ENCODE measurements at regions not wholly inside any gene's neighbourhood (a gene's known extent, or its start where the extent isn't known, plus 50 kb on each side); places are given as distances from the start of the nearest gene placed in this dataset.

DNA sequence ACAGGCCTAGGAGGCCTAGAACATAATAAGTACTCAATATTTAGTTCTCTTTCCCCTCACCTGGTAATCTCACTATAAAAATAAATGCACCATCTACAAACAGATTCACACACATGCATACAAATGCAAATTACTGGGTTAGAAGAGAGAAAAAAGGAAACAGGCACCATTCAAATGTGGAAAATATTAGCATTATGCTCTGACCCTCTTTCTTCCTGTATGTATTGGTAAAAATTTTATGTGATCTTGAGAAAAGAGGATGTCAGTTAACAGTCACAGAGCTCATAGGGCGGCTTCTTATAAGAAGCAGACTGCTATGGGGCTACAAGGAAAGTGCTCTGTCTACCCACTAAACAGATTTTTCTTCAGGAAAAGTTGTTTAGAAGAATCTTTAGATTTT is 565.4 kb downstream of the LMO4 start:
- no peaks in the 10 kb centered on the region for H3K36me3 ChIP-seq (ENCODE audit: control insufficient read depth in 2 of 3, insufficient read depth in 3 of 3, low read length in 3 of 3)
- POLR2A ChIA-PET: no interaction called here
- no peaks in the 10 kb centered on the region for H3K4me1 Mint-ChIP-seq
- CTCF ChIA-PET: no interaction called here
- H3K4me3 Mint-ChIP-seq: no peak overlapping the region
- H3K9me3 ChIP-seq (ENCODE audit: control insufficient read depth in 2 of 3, low read length in 3 of 3): no peaks in the 10 kb centered on the region
- peaks cover 0 to 4% (median 0%) of the 10 kb centered on the region in 5 donors for H3K27me3 Mint-ChIP-seq
- no peak overlapping the region for H3K27ac Mint-ChIP-seq
- no peak for DNase-seq
- no peak overlapping the region for H3K27ac ChIP-seq (ENCODE audit: low read depth, low read length)
- H3K4me3 ChIP-seq (ENCODE audit: low read length): no peak overlapping the region
- H3K27me3 ChIP-seq (ENCODE audit: control insufficient read depth in 2 of 2, insufficient read depth in 2 of 2, low read length in 2 of 2): no peaks in the 10 kb centered on the region
- no peak for ATAC-seq
- H3K9me3 Mint-ChIP-seq: no peaks in the 10 kb centered on the region
- intact Hi-C loops (cut with micrococcal nuclease): no loop called here
- no peaks in the 10 kb centered on the region for H3K4me1 ChIP-seq (ENCODE audit: control insufficient read depth in 2 of 2, insufficient read depth in 2 of 2, low read length in 2 of 2)
- H3K36me3 Mint-ChIP-seq: no peaks in the 10 kb centered on the region

DNA sequence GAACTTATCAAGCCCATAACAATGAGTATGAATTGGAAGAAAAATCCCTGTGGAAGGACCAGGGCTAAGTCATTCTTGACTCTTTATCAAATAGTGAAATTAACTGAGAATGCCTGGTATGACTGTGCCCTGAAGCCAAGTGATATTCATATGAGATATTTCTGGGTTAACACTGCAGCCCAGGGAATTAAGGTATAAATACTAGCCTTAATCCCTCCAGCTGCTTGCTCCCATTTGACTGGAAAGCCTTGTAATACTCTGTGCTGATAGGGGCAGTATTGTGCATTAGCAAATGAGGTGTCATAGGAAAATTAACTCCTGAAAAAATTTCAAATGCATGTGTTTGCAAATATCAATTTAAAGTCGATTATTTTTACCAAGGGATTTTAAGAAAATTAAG is 568.8 kb downstream of the LMO4 start:
- H3K27ac ChIP-seq (ENCODE audit: low read depth, low read length): no peak overlapping the region
- intact Hi-C loops (cut with micrococcal nuclease): no loop called here
- DNase-seq (no peak), ATAC-seq (no peak)
- H3K4me3 ChIP-seq (ENCODE audit: low read length): no peak overlapping the region
- no peaks in the 10 kb centered on the region for H3K36me3 Mint-ChIP-seq
- ChIA-PET CTCF (no interaction called here), POLR2A (no interaction called here)
- H3K9me3 ChIP-seq (ENCODE audit: control insufficient read depth in 2 of 3, low read length in 3 of 3): no peaks in the 10 kb centered on the region
- no peaks in the 10 kb centered on the region for H3K4me1 Mint-ChIP-seq
- H3K9me3 Mint-ChIP-seq: no peaks in the 10 kb centered on the region
- no peaks in the 10 kb centered on the region for H3K36me3 ChIP-seq (ENCODE audit: control insufficient read depth in 2 of 3, insufficient read depth in 3 of 3, low read length in 3 of 3)
- no peak overlapping the region for H3K4me3 Mint-ChIP-seq
- H3K27me3 Mint-ChIP-seq: peaks cover 0 to 16% (median 9%) of the 10 kb centered on the region in 5 donors
- H3K27ac Mint-ChIP-seq: no peak overlapping the region
- no peaks in the 10 kb centered on the region for H3K27me3 ChIP-seq (ENCODE audit: control insufficient read depth in 2 of 2, insufficient read depth in 2 of 2, low read length in 2 of 2)
- H3K4me1 ChIP-seq (ENCODE audit: control insufficient read depth in 2 of 2, insufficient read depth in 2 of 2, low read length in 2 of 2): no peaks in the 10 kb centered on the region

DNA sequence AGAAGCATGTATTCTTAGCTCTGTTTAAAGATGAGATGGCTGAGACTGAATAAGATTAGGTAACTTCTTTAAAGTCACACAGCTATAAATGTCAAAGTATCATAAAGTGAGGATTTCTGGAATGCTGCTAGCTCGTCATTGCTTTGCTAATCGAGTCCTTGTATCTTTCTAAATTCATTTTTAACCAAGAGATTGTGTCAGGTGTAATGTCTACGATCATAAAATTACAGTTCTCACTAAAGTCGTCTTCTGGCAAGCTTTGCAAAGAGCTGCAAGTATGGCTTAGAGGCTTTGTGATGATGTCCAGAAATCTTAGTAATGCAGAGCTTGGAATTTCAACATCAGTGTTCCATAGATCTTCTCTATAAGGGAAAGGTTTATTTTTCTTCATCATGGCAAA is 569.8 kb downstream of the LMO4 start:
- ChIA-PET CTCF (no interaction called here), POLR2A (no interaction called here)
- intact Hi-C loops (cut with micrococcal nuclease): no loop called here
- Mint-ChIP-seq H3K36me3 (no peaks in the 10 kb centered on the region), H3K27me3 (peaks cover 5 to 16% (median 10%) of the 10 kb centered on the region in 5 donors), H3K4me3 (no peak overlapping the region), H3K27ac (no peak overlapping the region), H3K9me3 (no peaks in the 10 kb centered on the region), H3K4me1 (peaks cover 0 to 7% (median 3%) of the 10 kb centered on the region in 7 donors)
- Histone ChIP-seq H3K27ac (ENCODE audit: low read depth, low read length) (no peak overlapping the region), H3K4me3 (ENCODE audit: low read length) (no peak overlapping the region), H3K9me3 (ENCODE audit: control insufficient read depth in 2 of 3, low read length in 3 of 3) (no peaks in the 10 kb centered on the region), H3K4me1 (ENCODE audit: control insufficient read depth in 2 of 2, insufficient read depth in 2 of 2, low read length in 2 of 2) (no peaks in the 10 kb centered on the region), H3K27me3 (ENCODE audit: control insufficient read depth in 2 of 2, insufficient read depth in 2 of 2, low read length in 2 of 2) (no peaks in the 10 kb centered on the region), H3K36me3 (ENCODE audit: control insufficient read depth in 2 of 3, insufficient read depth in 3 of 3, low read length in 3 of 3) (no peaks in the 10 kb centered on the region)
- DNase-seq (no peak), ATAC-seq (no peak)

DNA sequence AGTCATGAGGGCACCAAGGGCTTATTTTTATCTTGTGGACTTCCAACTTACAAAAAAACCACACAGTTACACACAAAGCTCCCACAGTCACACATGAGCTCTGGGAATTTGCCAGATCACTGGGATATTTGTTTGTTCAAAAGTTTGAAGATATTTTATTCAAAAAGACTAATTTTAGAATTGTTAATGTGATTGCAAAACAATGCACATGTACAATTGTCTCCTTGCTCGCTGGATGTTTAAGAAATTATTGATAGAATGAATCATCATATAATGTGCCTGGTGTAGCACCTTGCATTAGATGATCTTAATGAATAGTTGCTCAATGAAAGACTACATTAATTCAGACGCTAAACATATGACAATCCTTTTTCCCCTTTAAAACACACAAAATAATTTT is 570.3 kb downstream of the LMO4 start:
- Histone ChIP-seq H3K27me3 (ENCODE audit: control insufficient read depth in 2 of 2, insufficient read depth in 2 of 2, low read length in 2 of 2) (no peaks in the 10 kb centered on the region), H3K4me3 (ENCODE audit: low read length) (no peak overlapping the region), H3K36me3 (ENCODE audit: control insufficient read depth in 2 of 3, insufficient read depth in 3 of 3, low read length in 3 of 3) (no peaks in the 10 kb centered on the region), H3K9me3 (ENCODE audit: control insufficient read depth in 2 of 3, low read length in 3 of 3) (no peaks in the 10 kb centered on the region), H3K4me1 (ENCODE audit: control insufficient read depth in 2 of 2, insufficient read depth in 2 of 2, low read length in 2 of 2) (no peaks in the 10 kb centered on the region), H3K27ac (ENCODE audit: low read depth, low read length) (no peak overlapping the region)
- peaks cover 6 to 16% (median 12%) of the 10 kb centered on the region in 5 donors for H3K27me3 Mint-ChIP-seq
- ChIA-PET CTCF (no interaction called here), POLR2A (no interaction called here)
- intact Hi-C loops (cut with micrococcal nuclease): no loop called here
- H3K4me3 Mint-ChIP-seq: no peak overlapping the region
- H3K36me3 Mint-ChIP-seq: no peaks in the 10 kb centered on the region
- ATAC-seq (no peak), DNase-seq (no peak)
- H3K9me3 Mint-ChIP-seq: no peaks in the 10 kb centered on the region
- no peak overlapping the region for H3K27ac Mint-ChIP-seq
- peaks cover 0 to 7% (median 3%) of the 10 kb centered on the region in 7 donors for H3K4me1 Mint-ChIP-seq

DNA sequence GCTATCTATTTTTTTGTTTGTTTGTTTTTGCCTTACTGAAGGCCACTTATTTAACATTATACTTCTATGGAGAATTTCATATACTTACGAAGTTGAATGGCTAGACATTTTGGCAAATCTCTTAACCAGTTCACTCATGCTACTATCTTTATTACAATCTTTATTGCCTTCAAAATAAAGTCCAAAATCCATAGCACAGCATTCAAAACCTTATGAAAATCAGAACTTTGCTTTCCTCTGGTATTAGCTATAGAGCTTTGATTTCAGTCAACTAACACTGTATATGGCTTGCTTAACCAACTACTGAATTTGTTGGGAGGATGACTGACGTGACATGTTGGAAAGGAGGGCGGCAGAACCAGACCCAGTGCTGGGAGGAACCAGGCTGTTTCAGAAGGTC is 571.1 kb downstream of the LMO4 start:
- CTCF ChIA-PET: no interaction called here
- peaks cover 0 to 7% (median 3%) of the 10 kb centered on the region in 7 donors for H3K4me1 Mint-ChIP-seq

DNA sequence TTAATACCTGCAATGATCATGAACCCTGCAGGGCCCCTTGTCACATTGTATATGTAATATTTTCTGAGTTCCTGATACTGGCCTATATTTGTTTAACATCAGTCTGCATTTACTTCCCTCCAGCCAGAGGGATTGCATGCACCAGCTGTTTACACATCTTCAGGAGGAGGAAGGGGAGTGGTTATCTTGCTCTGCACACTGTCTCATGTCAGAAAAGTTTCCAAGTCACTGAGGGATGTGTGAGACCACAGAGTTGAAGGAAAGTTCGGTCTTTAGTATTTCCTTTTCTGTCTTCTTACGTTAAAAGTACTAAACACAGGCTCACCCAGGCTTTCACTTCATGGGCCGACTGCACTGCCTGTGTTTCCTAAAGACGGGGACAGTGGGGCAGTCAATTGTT is 574.1 kb downstream of the LMO4 start:
- H3K36me3 Mint-ChIP-seq: no peaks in the 10 kb centered on the region
- ChIA-PET CTCF (no interaction called here), POLR2A (no interaction called here)
- H3K27ac Mint-ChIP-seq: no peak overlapping the region
- Histone ChIP-seq H3K27me3 (ENCODE audit: control insufficient read depth in 2 of 2, insufficient read depth in 2 of 2, low read length in 2 of 2) (peaks cover 0 to 4% of the 10 kb centered on the region in 2 donors), H3K4me3 (ENCODE audit: low read length) (no peak overlapping the region), H3K4me1 (ENCODE audit: control insufficient read depth in 2 of 2, insufficient read depth in 2 of 2, low read length in 2 of 2) (no peaks in the 10 kb centered on the region), H3K36me3 (ENCODE audit: control insufficient read depth in 2 of 3, insufficient read depth in 3 of 3, low read length in 3 of 3) (no peaks in the 10 kb centered on the region), H3K9me3 (ENCODE audit: control insufficient read depth in 2 of 3, low read length in 3 of 3) (no peaks in the 10 kb centered on the region), H3K27ac (ENCODE audit: low read depth, low read length) (no peak overlapping the region)
- peak; percentile 75 for ATAC-seq
- no peaks in the 10 kb centered on the region for H3K9me3 Mint-ChIP-seq
- intact Hi-C loops (cut with micrococcal nuclease): no loop called here
- no peak for DNase-seq
- H3K27me3 Mint-ChIP-seq: peaks cover 6 to 20% (median 16%) of the 10 kb centered on the region in 5 donors
- H3K4me3 Mint-ChIP-seq: no peak overlapping the region
- H3K4me1 Mint-ChIP-seq: peaks cover 0 to 7% (median 3%) of the 10 kb centered on the region in 7 donors

More for the DNA sequence above, 571.1 kb downstream of the LMO4 start:
- H3K27ac ChIP-seq (ENCODE audit: low read depth, low read length): no peak overlapping the region
- no peaks in the 10 kb centered on the region for H3K27me3 ChIP-seq (ENCODE audit: control insufficient read depth in 2 of 2, insufficient read depth in 2 of 2, low read length in 2 of 2)
- Mint-ChIP-seq H3K4me3 (no peak overlapping the region), H3K9me3 (no peaks in the 10 kb centered on the region), H3K27me3 (peaks cover 6 to 19% (median 13%) of the 10 kb centered on the region in 5 donors), H3K27ac (no peak overlapping the region), H3K36me3 (no peaks in the 10 kb centered on the region)
- ATAC-seq (no peak), DNase-seq (no peak)
- no peaks in the 10 kb centered on the region for H3K36me3 ChIP-seq (ENCODE audit: control insufficient read depth in 2 of 3, insufficient read depth in 3 of 3, low read length in 3 of 3)
- H3K4me1 ChIP-seq (ENCODE audit: control insufficient read depth in 2 of 2, insufficient read depth in 2 of 2, low read length in 2 of 2): no peaks in the 10 kb centered on the region
- POLR2A ChIA-PET: no interaction called here
- H3K9me3 ChIP-seq (ENCODE audit: control insufficient read depth in 2 of 3, low read length in 3 of 3): no peaks in the 10 kb centered on the region
- H3K4me3 ChIP-seq (ENCODE audit: low read length): no peak overlapping the region
- intact Hi-C loops (cut with micrococcal nuclease): no loop called here

DNA sequence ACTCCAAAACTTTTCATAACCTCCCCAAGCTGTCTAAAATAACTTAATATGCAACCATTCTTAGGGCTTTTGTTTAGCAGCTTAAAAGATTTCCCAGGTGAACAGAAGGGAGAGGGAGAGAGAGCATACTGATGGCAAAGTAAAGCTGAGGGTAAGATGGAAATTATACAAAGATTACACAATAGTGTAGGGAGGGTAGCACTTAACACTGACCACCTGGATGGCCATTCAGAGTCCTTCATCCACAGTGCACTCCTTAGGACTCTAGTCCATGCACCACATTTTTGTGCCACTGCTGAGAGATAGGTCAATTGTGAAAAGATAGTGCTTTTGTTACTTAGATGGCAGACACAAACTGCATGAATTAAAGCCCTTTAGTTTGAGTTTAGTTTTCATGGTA is 574.6 kb downstream of the LMO4 start:
- H3K36me3 Mint-ChIP-seq: no peaks in the 10 kb centered on the region
- intact Hi-C loops (cut with micrococcal nuclease): no loop called here
- Histone ChIP-seq H3K36me3 (ENCODE audit: control insufficient read depth in 2 of 3, insufficient read depth in 3 of 3, low read length in 3 of 3) (no peaks in the 10 kb centered on the region), H3K4me1 (ENCODE audit: control insufficient read depth in 2 of 2, insufficient read depth in 2 of 2, low read length in 2 of 2) (no peaks in the 10 kb centered on the region), H3K27ac (ENCODE audit: low read depth, low read length) (no peak overlapping the region), H3K4me3 (ENCODE audit: low read length) (no peak overlapping the region), H3K27me3 (ENCODE audit: control insufficient read depth in 2 of 2, insufficient read depth in 2 of 2, low read length in 2 of 2) (peaks cover 0 to 4% of the 10 kb centered on the region in 2 donors), H3K9me3 (ENCODE audit: control insufficient read depth in 2 of 3, low read length in 3 of 3) (no peaks in the 10 kb centered on the region)
- H3K27me3 Mint-ChIP-seq: peaks cover 6 to 20% (median 16%) of the 10 kb centered on the region in 5 donors
- ATAC-seq (no peak), DNase-seq (no peak)
- H3K9me3 Mint-ChIP-seq: peaks cover 0 to 3% (median 0%) of the 10 kb centered on the region in 11 donors
- POLR2A ChIA-PET: no interaction called here
- CTCF ChIA-PET: no interaction called here
- peaks cover 0 to 7% (median 3%) of the 10 kb centered on the region in 7 donors for H3K4me1 Mint-ChIP-seq
- no peak overlapping the region for H3K4me3 Mint-ChIP-seq
- no peak overlapping the region for H3K27ac Mint-ChIP-seq
